Hepatocyte (in vitro differentiated cells): ENCODE measurements at regions not wholly inside any gene's neighbourhood (a gene's known extent, or its start where the extent isn't known, plus 50 kb on each side); places are given as distances from the start of the nearest gene placed in this dataset.

Experiments used
- EZH2 ChIP-seq: fragments of 200-600 bp; sonication (generic); IDR thresholded peaks from 2 replicates; pipeline ENCODE4 v1.6.1; 2016; ENCODE audit warnings: antibody characterized with exemption, mild to moderate bottlenecking, borderline replicate concordance
- EZH2phosphoT487 ChIP-seq: fragments of 200-600 bp; sonication (generic); IDR thresholded peaks from one replicate; pipeline ENCODE4 v1.6.1; 2018; ENCODE audit warnings: antibody characterized with exemption, mild to moderate bottlenecking, low read depth, moderate library complexity; ENCODE audit not compliant: unreplicated experiment, severe bottlenecking
- TF ChIP-seq, protein P1 (sequence below): fragments of 200-600 bp; sonication (generic); IDR thresholded peaks from 2 replicates; pipeline ENCODE4 v1.5.1; 2016; ENCODE audit warnings: antibody characterized with exemption, mild to moderate bottlenecking; ENCODE audit not compliant: poor library complexity

DNA sequence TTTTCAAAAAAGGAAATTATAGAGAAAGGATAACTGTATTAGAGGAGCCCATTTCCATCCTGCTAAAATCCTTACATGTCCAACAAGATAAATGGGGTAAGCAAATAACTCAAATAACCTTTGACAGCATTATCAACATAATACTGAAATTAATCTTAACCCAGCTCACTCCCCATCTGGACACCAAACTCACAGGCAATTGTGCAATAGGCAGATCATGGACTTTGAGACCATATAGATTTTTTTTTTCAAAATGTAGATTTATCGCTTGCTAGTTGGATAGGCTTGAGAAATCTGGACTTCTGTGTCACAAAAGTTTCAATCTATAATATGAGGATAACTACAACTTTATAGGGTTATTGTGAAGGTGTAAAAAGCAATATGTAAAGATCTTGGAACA is 134.4 kb upstream of the ASCC3 start:
- TF ChIP-seq, protein P1, sequence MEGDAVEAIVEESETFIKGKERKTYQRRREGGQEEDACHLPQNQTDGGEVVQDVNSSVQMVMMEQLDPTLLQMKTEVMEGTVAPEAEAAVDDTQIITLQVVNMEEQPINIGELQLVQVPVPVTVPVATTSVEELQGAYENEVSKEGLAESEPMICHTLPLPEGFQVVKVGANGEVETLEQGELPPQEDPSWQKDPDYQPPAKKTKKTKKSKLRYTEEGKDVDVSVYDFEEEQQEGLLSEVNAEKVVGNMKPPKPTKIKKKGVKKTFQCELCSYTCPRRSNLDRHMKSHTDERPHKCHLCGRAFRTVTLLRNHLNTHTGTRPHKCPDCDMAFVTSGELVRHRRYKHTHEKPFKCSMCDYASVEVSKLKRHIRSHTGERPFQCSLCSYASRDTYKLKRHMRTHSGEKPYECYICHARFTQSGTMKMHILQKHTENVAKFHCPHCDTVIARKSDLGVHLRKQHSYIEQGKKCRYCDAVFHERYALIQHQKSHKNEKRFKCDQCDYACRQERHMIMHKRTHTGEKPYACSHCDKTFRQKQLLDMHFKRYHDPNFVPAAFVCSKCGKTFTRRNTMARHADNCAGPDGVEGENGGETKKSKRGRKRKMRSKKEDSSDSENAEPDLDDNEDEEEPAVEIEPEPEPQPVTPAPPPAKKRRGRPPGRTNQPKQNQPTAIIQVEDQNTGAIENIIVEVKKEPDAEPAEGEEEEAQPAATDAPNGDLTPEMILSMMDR = no peak
- TF ChIP-seq EZH2phosphoT487 (no peak), EZH2 (no peak)
